B cell (primary cell): ENCODE measurements at regions not wholly inside any gene's neighbourhood (a gene's known extent, or its start where the extent isn't known, plus 50 kb on each side); places are given as distances from the start of the nearest gene placed in this dataset.

ENCODE experiments used
- CTCF ChIP-seq: fragments of 200-600 bp; IDR thresholded peaks from one replicate; pipeline ENCODE4 v1.8.0; 2022; ENCODE audit warnings: antibody characterized with exemption, mild to moderate bottlenecking
- EZH2 ChIP-seq: IDR thresholded peaks from 2 replicates; pipeline ENCODE4 v1.6.1; 2012; ENCODE audit warnings: borderline replicate concordance, low read depth, mild to moderate bottlenecking, moderate library complexity, low read length; ENCODE audit not compliant: insufficient read depth, poor library complexity, severe bottlenecking

- no peak for TF ChIP-seq CTCF
- no peak for TF ChIP-seq EZH2
These were observed 255.5 kb downstream of the NEBL start for GRCh38 chr10:20641605-20642004.
